ENCODE measurements at regions not wholly inside any gene's neighbourhood (a gene's known extent, or its start where the extent isn't known, plus 50 kb on each side); places are given as distances from the start of the nearest gene placed in this dataset.
"Not testable (repeated sequence)": the region's sequence is repeated elsewhere in the genome, so short reads cannot be mapped to it uniquely, and the experiment has no call there.

- no peaks in the 10 kb centered on the region for H3K4me1 ChIP-seq (ENCODE audit: control extremely low read depth in 1 of 4, control insufficient read depth in 4 of 4, insufficient read depth in 4 of 4, low read length in 3 of 4)
- no peak for DNase-seq
- no peak overlapping the region for H3K27ac ChIP-seq (ENCODE audit: insufficient read depth in 1 of 2, low read depth in 1 of 2, low read length in 2 of 2, poor library complexity in 1 of 2, severe bottlenecking in 2 of 2)
- no peaks in the 10 kb centered on the region for H3K36me3 ChIP-seq (ENCODE audit: control insufficient read depth in 4 of 4, insufficient read depth in 4 of 4, low read length in 3 of 4)
- POLR2A ChIA-PET: no interaction called here
- 100% methylated on average over 2 of the region's 3 CpGs for WGBS (ENCODE audit: insufficient coverage)
- CTCF ChIA-PET: no interaction called here
- H3K9me3 ChIP-seq (ENCODE audit: control extremely low read depth in 1 of 5, control insufficient read depth in 4 of 5, insufficient read depth in 2 of 5, low read depth in 1 of 5, low read length in 4 of 5): no peaks in the 10 kb centered on the region
- no peak overlapping the region for H3K4me3 ChIP-seq (ENCODE audit: control insufficient read depth in 1 of 7, extremely low read depth in 1 of 7, insufficient read depth in 4 of 7, low read depth in 2 of 7, low read length in 6 of 7)
- peaks cover 0 to 14% (median 0%) of the 10 kb centered on the region in 5 experiments for H3K27me3 ChIP-seq (replicated peaks in 2 of 5; ENCODE audit: control insufficient read depth in 4 of 5, insufficient read depth in 5 of 5, low read length in 4 of 5)
These were observed 88.9 kb upstream of the COL1A2 start for GRCh38 chr7:94305836-94306235.

DNA sequence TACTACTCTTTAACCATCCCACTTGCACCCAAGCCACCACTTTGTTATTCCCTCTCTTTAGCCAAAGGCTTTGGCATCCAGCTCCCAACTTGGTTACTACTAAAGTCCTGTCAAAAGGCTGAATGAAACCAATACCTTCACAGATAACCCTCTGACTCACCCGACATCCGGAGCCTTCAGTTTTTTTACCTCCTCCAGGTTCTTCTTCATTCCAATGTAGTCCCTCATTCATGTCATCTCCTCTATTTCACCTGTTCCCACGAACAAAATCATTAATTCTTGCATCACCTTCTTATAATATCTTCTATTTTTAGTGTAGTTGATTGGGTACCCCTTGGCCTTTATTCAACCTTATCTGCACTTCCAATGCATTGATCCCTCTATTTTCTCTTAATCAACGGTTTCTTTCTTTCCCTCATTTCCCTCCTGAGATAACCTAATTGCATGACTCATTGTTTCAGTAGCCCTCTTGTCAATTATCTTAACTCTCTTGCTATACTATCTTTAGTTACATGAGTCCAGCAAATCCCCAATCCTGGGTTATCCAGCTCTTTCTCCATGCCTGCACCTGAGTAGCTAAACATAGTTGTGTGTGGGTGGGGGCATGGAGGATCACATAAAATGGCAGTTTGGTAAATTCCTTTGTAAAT is 87.2 kb upstream of the COL1A2 start:
- H3K27me3 ChIP-seq (replicated peaks in 2 of 5; ENCODE audit: control insufficient read depth in 4 of 5, insufficient read depth in 5 of 5, low read length in 4 of 5): peaks cover 0 to 14% (median 0%) of the 10 kb centered on the region in 5 experiments
- no peak for DNase-seq
- no peak overlapping the region for H3K27ac ChIP-seq (ENCODE audit: insufficient read depth in 1 of 2, low read depth in 1 of 2, low read length in 2 of 2, poor library complexity in 1 of 2, severe bottlenecking in 2 of 2)
- no peaks in the 10 kb centered on the region for H3K4me1 ChIP-seq (ENCODE audit: control extremely low read depth in 1 of 4, control insufficient read depth in 4 of 4, insufficient read depth in 4 of 4, low read length in 3 of 4)
- no peaks in the 10 kb centered on the region for H3K9me3 ChIP-seq (ENCODE audit: control extremely low read depth in 1 of 5, control insufficient read depth in 4 of 5, insufficient read depth in 2 of 5, low read depth in 1 of 5, low read length in 4 of 5)
- ChIA-PET CTCF (interaction anchor here (1.3 kb wide), 1 partner anchor 31 kb away, joined by 3 read pairs; no protein-coding TSS in a partner anchor), POLR2A (no interaction called here)
- 90% methylated on average over 3 of the region's 4 CpGs for WGBS (ENCODE audit: insufficient coverage)
- H3K36me3 ChIP-seq (ENCODE audit: control insufficient read depth in 4 of 4, insufficient read depth in 4 of 4, low read length in 3 of 4): no peaks in the 10 kb centered on the region
- H3K4me3 ChIP-seq (ENCODE audit: control insufficient read depth in 1 of 7, extremely low read depth in 1 of 7, insufficient read depth in 4 of 7, low read depth in 2 of 7, low read length in 6 of 7): no peak overlapping the region

GRCh38 chr7:94311515-94311914 is 83.2 kb upstream of the COL1A2 start:
- POLR2A ChIA-PET: no interaction called here
- peaks cover 0 to under 1% (median 0%) of the 10 kb centered on the region in 5 experiments for H3K27me3 ChIP-seq (replicated peaks in 2 of 5; ENCODE audit: control insufficient read depth in 4 of 5, insufficient read depth in 5 of 5, low read length in 4 of 5)
- WGBS (ENCODE audit: insufficient coverage): 92% methylated on average over 4 of the region's 6 CpGs
- no peaks in the 10 kb centered on the region for H3K4me1 ChIP-seq (ENCODE audit: control extremely low read depth in 1 of 4, control insufficient read depth in 4 of 4, insufficient read depth in 4 of 4, low read length in 3 of 4)
- no peaks in the 10 kb centered on the region for H3K9me3 ChIP-seq (ENCODE audit: control extremely low read depth in 1 of 5, control insufficient read depth in 4 of 5, insufficient read depth in 2 of 5, low read depth in 1 of 5, low read length in 4 of 5)
- no peak for DNase-seq
- H3K4me3 ChIP-seq (ENCODE audit: control insufficient read depth in 1 of 7, extremely low read depth in 1 of 7, insufficient read depth in 4 of 7, low read depth in 2 of 7, low read length in 6 of 7): no peak overlapping the region
- H3K36me3 ChIP-seq (ENCODE audit: control insufficient read depth in 4 of 4, insufficient read depth in 4 of 4, low read length in 3 of 4): no peaks in the 10 kb centered on the region
- no peak overlapping the region for H3K27ac ChIP-seq (ENCODE audit: insufficient read depth in 1 of 2, low read depth in 1 of 2, low read length in 2 of 2, poor library complexity in 1 of 2, severe bottlenecking in 2 of 2)
- CTCF ChIA-PET: no interaction called here

DNA sequence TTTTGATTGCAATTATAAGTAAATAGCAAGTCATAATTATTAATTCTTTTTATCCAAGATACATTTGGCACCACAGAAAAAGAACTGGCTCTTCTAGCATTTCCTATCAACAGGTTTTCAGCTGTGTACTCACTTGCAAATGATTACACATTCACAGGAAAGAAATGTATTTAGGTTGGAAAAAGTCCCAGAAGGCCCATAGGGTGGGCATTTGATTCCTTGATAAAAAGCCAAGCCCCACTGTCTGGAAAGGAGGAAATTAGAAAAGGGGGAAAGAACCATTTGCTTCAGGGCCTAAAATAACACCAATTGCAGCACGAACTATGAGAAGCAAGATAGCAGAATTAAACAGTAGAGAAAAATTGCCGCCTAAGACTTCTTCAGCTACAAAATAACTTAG is 80.8 kb upstream of the COL1A2 start:
- Histone ChIP-seq H3K36me3 (ENCODE audit: control insufficient read depth in 4 of 4, insufficient read depth in 4 of 4, low read length in 3 of 4) (no peaks in the 10 kb centered on the region), H3K4me1 (ENCODE audit: control extremely low read depth in 1 of 4, control insufficient read depth in 4 of 4, insufficient read depth in 4 of 4, low read length in 3 of 4) (no peaks in the 10 kb centered on the region), H3K27ac (ENCODE audit: insufficient read depth in 1 of 2, low read depth in 1 of 2, low read length in 2 of 2, poor library complexity in 1 of 2, severe bottlenecking in 2 of 2) (no peak overlapping the region), H3K27me3 (replicated peaks in 2 of 5; ENCODE audit: control insufficient read depth in 4 of 5, insufficient read depth in 5 of 5, low read length in 4 of 5) (no peaks in the 10 kb centered on the region), H3K9me3 (ENCODE audit: control extremely low read depth in 1 of 5, control insufficient read depth in 4 of 5, insufficient read depth in 2 of 5, low read depth in 1 of 5, low read length in 4 of 5) (no peaks in the 10 kb centered on the region), H3K4me3 (ENCODE audit: control insufficient read depth in 1 of 7, extremely low read depth in 1 of 7, insufficient read depth in 4 of 7, low read depth in 2 of 7, low read length in 6 of 7) (no peak overlapping the region)
- ChIA-PET POLR2A (no interaction called here), CTCF (no interaction called here)
- DNase-seq: no peak
- WGBS (ENCODE audit: insufficient coverage): no CpG with 5 or more reads among the region's 2 CpGs

- Histone ChIP-seq H3K27ac (ENCODE audit: insufficient read depth in 1 of 2, low read depth in 1 of 2, low read length in 2 of 2, poor library complexity in 1 of 2, severe bottlenecking in 2 of 2) (no peak overlapping the region), H3K4me1 (ENCODE audit: control extremely low read depth in 1 of 4, control insufficient read depth in 4 of 4, insufficient read depth in 4 of 4, low read length in 3 of 4) (no peaks in the 10 kb centered on the region)
- WGBS (ENCODE audit: insufficient coverage): 100% methylated on average over 1 of the region's 5 CpGs
These were observed 80.0 kb upstream of the COL1A2 start for GRCh38 chr7:94314413-94315410.

DNA sequence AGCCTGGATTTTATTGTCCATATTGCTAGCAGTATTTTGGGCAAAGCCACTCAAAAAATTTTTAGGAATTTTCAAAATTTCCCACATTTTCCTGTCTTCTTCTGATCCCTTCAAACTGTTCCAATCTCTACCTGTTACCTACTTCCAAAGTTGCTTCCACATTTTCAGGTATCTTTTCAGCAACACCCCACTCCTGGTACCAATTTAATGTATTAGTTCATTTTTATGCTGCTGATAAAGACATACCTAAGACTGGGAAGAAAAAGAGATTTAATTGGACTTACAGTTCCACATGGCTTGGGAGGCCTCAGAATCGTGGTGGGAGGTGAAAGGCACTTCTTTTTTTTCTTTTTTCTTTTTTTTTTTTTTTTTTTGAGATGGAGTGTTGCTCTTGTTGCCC is 73.6 kb upstream of the COL1A2 start:
- H3K36me3 ChIP-seq (ENCODE audit: control insufficient read depth in 4 of 4, insufficient read depth in 4 of 4, low read length in 3 of 4); H3K4me3 ChIP-seq (ENCODE audit: control insufficient read depth in 1 of 7, extremely low read depth in 1 of 7, insufficient read depth in 4 of 7, low read depth in 2 of 7, low read length in 6 of 7); DNase-seq; H3K27me3 ChIP-seq (replicated peaks in 2 of 5; ENCODE audit: control insufficient read depth in 4 of 5, insufficient read depth in 5 of 5, low read length in 4 of 5); H3K9me3 ChIP-seq (ENCODE audit: control extremely low read depth in 1 of 5, control insufficient read depth in 4 of 5, insufficient read depth in 2 of 5, low read depth in 1 of 5, low read length in 4 of 5); POLR2A ChIA-PET; H3K27ac ChIP-seq (ENCODE audit: insufficient read depth in 1 of 2, low read depth in 1 of 2, low read length in 2 of 2, poor library complexity in 1 of 2, severe bottlenecking in 2 of 2); H3K4me1 ChIP-seq (ENCODE audit: control extremely low read depth in 1 of 4, control insufficient read depth in 4 of 4, insufficient read depth in 4 of 4, low read length in 3 of 4): not testable (repeated sequence)
- no CpG with 5 or more reads among the region's 1 CpG for WGBS (ENCODE audit: insufficient coverage)
- CTCF ChIA-PET: interaction anchor here (1.8 kb wide), 1 partner anchor 25 kb away, joined by 5 read pairs; no protein-coding TSS in a partner anchor

More at GRCh38 chr7:94314413-94315410, 80.0 kb upstream of the COL1A2 start:
- no peaks in the 10 kb centered on the region for H3K36me3 ChIP-seq (ENCODE audit: control insufficient read depth in 4 of 4, insufficient read depth in 4 of 4, low read length in 3 of 4)
- no peak for DNase-seq
- CTCF ChIA-PET: no interaction called here
- H3K9me3 ChIP-seq (ENCODE audit: control extremely low read depth in 1 of 5, control insufficient read depth in 4 of 5, insufficient read depth in 2 of 5, low read depth in 1 of 5, low read length in 4 of 5): peaks cover 0 to under 1% (median 0%) of the 10 kb centered on the region in 5 experiments
- POLR2A ChIA-PET: no interaction called here
- H3K27me3 ChIP-seq (replicated peaks in 2 of 5; ENCODE audit: control insufficient read depth in 4 of 5, insufficient read depth in 5 of 5, low read length in 4 of 5): no peaks in the 10 kb centered on the region
- H3K4me3 ChIP-seq (ENCODE audit: control insufficient read depth in 1 of 7, extremely low read depth in 1 of 7, insufficient read depth in 4 of 7, low read depth in 2 of 7, low read length in 6 of 7): no peak overlapping the region

- no peaks in the 10 kb centered on the region for H3K27me3 ChIP-seq (replicated peaks in 2 of 5; ENCODE audit: control insufficient read depth in 4 of 5, insufficient read depth in 5 of 5, low read length in 4 of 5)
- no peak for DNase-seq
- no peak overlapping the region for H3K4me3 ChIP-seq (ENCODE audit: control insufficient read depth in 1 of 7, extremely low read depth in 1 of 7, insufficient read depth in 4 of 7, low read depth in 2 of 7, low read length in 6 of 7)
- ChIA-PET POLR2A (no interaction called here), CTCF (no interaction called here)
- no peak overlapping the region for H3K27ac ChIP-seq (ENCODE audit: insufficient read depth in 1 of 2, low read depth in 1 of 2, low read length in 2 of 2, poor library complexity in 1 of 2, severe bottlenecking in 2 of 2)
- H3K9me3 ChIP-seq (ENCODE audit: control extremely low read depth in 1 of 5, control insufficient read depth in 4 of 5, insufficient read depth in 2 of 5, low read depth in 1 of 5, low read length in 4 of 5): peaks cover 0 to 5% (median 3%) of the 10 kb centered on the region in 5 experiments
- no peaks in the 10 kb centered on the region for H3K4me1 ChIP-seq (ENCODE audit: control extremely low read depth in 1 of 4, control insufficient read depth in 4 of 4, insufficient read depth in 4 of 4, low read length in 3 of 4)
- H3K36me3 ChIP-seq (ENCODE audit: control insufficient read depth in 4 of 4, insufficient read depth in 4 of 4, low read length in 3 of 4): no peaks in the 10 kb centered on the region
- 100% methylated on average over 2 of the region's 4 CpGs for whole genome bisulfite sequencing (ENCODE audit: insufficient coverage)
These were observed 70.9 kb upstream of the COL1A2 start for GRCh38 chr7:94323844-94324243.

All from common myeloid progenitor, CD34-positive (primary cell).